ENCODE measurements at regions not wholly inside any gene's neighbourhood (a gene's known extent, or its start where the extent isn't known, plus 50 kb on each side); places are given as distances from the start of the nearest gene placed in this dataset.

- DNase-seq: no peak
- Histone ChIP-seq H3K9me2 (replicated peaks; ENCODE audit: insufficient read depth, low read length) (no peaks in the 10 kb centered on the region), H2AFZ (ENCODE audit: low read length) (no peak overlapping the region)
Measured at GRCh38 chr5:68084396-68084795, 131.2 kb upstream of the PIK3R1 start.

GRCh38 chr5:68080282-68081050, 135.1 kb upstream of the PIK3R1 start:
- no peak for DNase-seq
- Histone ChIP-seq H3K4me2 (ENCODE audit: low read depth, low read length, poor library complexity, severe bottlenecking) (no peak overlapping the region), H3K9ac (ENCODE audit: low read length) (no peak overlapping the region)

More at GRCh38 chr5:68084396-68084795, 131.2 kb upstream of the PIK3R1 start:
- H3K9ac ChIP-seq (ENCODE audit: low read length): no peak overlapping the region
- no peaks in the 10 kb centered on the region for H3K79me2 ChIP-seq (ENCODE audit: low read length)
- H3K27me3 ChIP-seq (ENCODE audit: low read length): no peaks in the 10 kb centered on the region
- H3K4me3 ChIP-seq (ENCODE audit: low read length): no peak overlapping the region
- H4K20me1 ChIP-seq (ENCODE audit: insufficient read depth, low read depth, low read length): no peaks in the 10 kb centered on the region
- no peak overlapping the region for H3K4me2 ChIP-seq (ENCODE audit: low read depth, low read length, poor library complexity, severe bottlenecking)
- H3K36me3 ChIP-seq (ENCODE audit: insufficient read depth, low read length): no peaks in the 10 kb centered on the region
- H3K9me3 ChIP-seq (ENCODE audit: low read length): no peaks in the 10 kb centered on the region
- H3K4me1 ChIP-seq (ENCODE audit: low read length): peaks cover 11% of the 10 kb centered on the region
- no peak overlapping the region for H3K27ac ChIP-seq (ENCODE audit: low read length)

GRCh38 chr5:68077349-68077894, 138.1 kb upstream of the PIK3R1 start:
- Histone ChIP-seq H3K79me2 (ENCODE audit: low read length) (no peaks in the 10 kb centered on the region), H3K27me3 (ENCODE audit: low read length) (no peaks in the 10 kb centered on the region), H3K36me3 (ENCODE audit: insufficient read depth, low read length) (no peaks in the 10 kb centered on the region), H3K4me1 (ENCODE audit: low read length) (no peaks in the 10 kb centered on the region), H3K9me2 (replicated peaks; ENCODE audit: insufficient read depth, low read length) (no peaks in the 10 kb centered on the region), H3K4me2 (ENCODE audit: low read depth, low read length, poor library complexity, severe bottlenecking) (no peak overlapping the region), H3K4me3 (ENCODE audit: low read length) (no peak overlapping the region), H3K9me3 (ENCODE audit: low read length) (no peaks in the 10 kb centered on the region), H2AFZ (ENCODE audit: low read length) (no peak overlapping the region), H4K20me1 (ENCODE audit: insufficient read depth, low read depth, low read length) (no peaks in the 10 kb centered on the region), H3K27ac (ENCODE audit: low read length) (no peak overlapping the region), H3K9ac (ENCODE audit: low read length) (no peak overlapping the region)
- no peak for DNase-seq

More at GRCh38 chr5:68080282-68081050, 135.1 kb upstream of the PIK3R1 start:
- no peaks in the 10 kb centered on the region for H3K9me3 ChIP-seq (ENCODE audit: low read length)
- H3K27ac ChIP-seq (ENCODE audit: low read length): no peak overlapping the region
- H4K20me1 ChIP-seq (ENCODE audit: insufficient read depth, low read depth, low read length): no peaks in the 10 kb centered on the region
- H3K36me3 ChIP-seq (ENCODE audit: insufficient read depth, low read length): no peaks in the 10 kb centered on the region
- no peak overlapping the region for H3K4me3 ChIP-seq (ENCODE audit: low read length)
- H3K27me3 ChIP-seq (ENCODE audit: low read length): no peaks in the 10 kb centered on the region
- no peaks in the 10 kb centered on the region for H3K4me1 ChIP-seq (ENCODE audit: low read length)
- H3K79me2 ChIP-seq (ENCODE audit: low read length): no peaks in the 10 kb centered on the region
- H3K9me2 ChIP-seq (replicated peaks; ENCODE audit: insufficient read depth, low read length): no peaks in the 10 kb centered on the region
- no peak overlapping the region for H2AFZ ChIP-seq (ENCODE audit: low read length)

- no peaks in the 10 kb centered on the region for H4K20me1 ChIP-seq (ENCODE audit: insufficient read depth, low read depth, low read length)
- H3K79me2 ChIP-seq (ENCODE audit: low read length): no peaks in the 10 kb centered on the region
- H3K9me2 ChIP-seq (replicated peaks; ENCODE audit: insufficient read depth, low read length): no peaks in the 10 kb centered on the region
- no peak overlapping the region for H3K4me3 ChIP-seq (ENCODE audit: low read length)
- H3K27me3 ChIP-seq (ENCODE audit: low read length): no peaks in the 10 kb centered on the region
- H2AFZ ChIP-seq (ENCODE audit: low read length): no peak overlapping the region
- H3K9me3 ChIP-seq (ENCODE audit: low read length): no peaks in the 10 kb centered on the region
- no peak overlapping the region for H3K27ac ChIP-seq (ENCODE audit: low read length)
- DNase-seq: no peak
- no peaks in the 10 kb centered on the region for H3K36me3 ChIP-seq (ENCODE audit: insufficient read depth, low read length)
- H3K9ac ChIP-seq (ENCODE audit: low read length): no peak overlapping the region
- no peak overlapping the region for H3K4me2 ChIP-seq (ENCODE audit: low read depth, low read length, poor library complexity, severe bottlenecking)
- no peaks in the 10 kb centered on the region for H3K4me1 ChIP-seq (ENCODE audit: low read length)
Measured at GRCh38 chr5:68074633-68075032, 140.9 kb upstream of the PIK3R1 start.

- no peaks in the 10 kb centered on the region for H3K4me1 ChIP-seq (ENCODE audit: low read length)
- no peaks in the 10 kb centered on the region for H3K9me2 ChIP-seq (replicated peaks; ENCODE audit: insufficient read depth, low read length)
- no peaks in the 10 kb centered on the region for H3K27me3 ChIP-seq (ENCODE audit: low read length)
- no peak overlapping the region for H3K4me3 ChIP-seq (ENCODE audit: low read length)
- H3K36me3 ChIP-seq (ENCODE audit: insufficient read depth, low read length): no peaks in the 10 kb centered on the region
- H3K79me2 ChIP-seq (ENCODE audit: low read length): no peaks in the 10 kb centered on the region
- H4K20me1 ChIP-seq (ENCODE audit: insufficient read depth, low read depth, low read length): no peaks in the 10 kb centered on the region
- H3K4me2 ChIP-seq (ENCODE audit: low read depth, low read length, poor library complexity, severe bottlenecking): no peak overlapping the region
- H3K9me3 ChIP-seq (ENCODE audit: low read length): no peaks in the 10 kb centered on the region
- H2AFZ ChIP-seq (ENCODE audit: low read length): no peak overlapping the region
- no peak overlapping the region for H3K9ac ChIP-seq (ENCODE audit: low read length)
- no peak overlapping the region for H3K27ac ChIP-seq (ENCODE audit: low read length)
- no peak for DNase-seq
Measured at GRCh38 chr5:68074048-68074632, 141.4 kb upstream of the PIK3R1 start.

GRCh38 chr5:68071736-68072135, 143.8 kb upstream of the PIK3R1 start:
- H3K79me2 ChIP-seq (ENCODE audit: low read length): no peaks in the 10 kb centered on the region
- H3K36me3 ChIP-seq (ENCODE audit: insufficient read depth, low read length): no peaks in the 10 kb centered on the region
- H3K4me3 ChIP-seq (ENCODE audit: low read length): no peak overlapping the region
- H3K4me1 ChIP-seq (ENCODE audit: low read length): no peaks in the 10 kb centered on the region
- H2AFZ ChIP-seq (ENCODE audit: low read length): no peak overlapping the region
- no peak overlapping the region for H3K9ac ChIP-seq (ENCODE audit: low read length)
- H3K27ac ChIP-seq (ENCODE audit: low read length): no peak overlapping the region
- H4K20me1 ChIP-seq (ENCODE audit: insufficient read depth, low read depth, low read length): no peaks in the 10 kb centered on the region
- no peak overlapping the region for H3K4me2 ChIP-seq (ENCODE audit: low read depth, low read length, poor library complexity, severe bottlenecking)
- DNase-seq: no peak
- H3K9me3 ChIP-seq (ENCODE audit: low read length): no peaks in the 10 kb centered on the region
- no peaks in the 10 kb centered on the region for H3K27me3 ChIP-seq (ENCODE audit: low read length)
- H3K9me2 ChIP-seq (replicated peaks; ENCODE audit: insufficient read depth, low read length): no peaks in the 10 kb centered on the region

- Histone ChIP-seq H3K4me3 (ENCODE audit: low read length) (no peak overlapping the region), H2AFZ (ENCODE audit: low read length) (no peak overlapping the region), H3K27ac (ENCODE audit: low read length) (no peak overlapping the region), H3K9me3 (ENCODE audit: low read length) (no peaks in the 10 kb centered on the region), H3K79me2 (ENCODE audit: low read length) (no peaks in the 10 kb centered on the region), H4K20me1 (ENCODE audit: insufficient read depth, low read depth, low read length) (no peaks in the 10 kb centered on the region), H3K9ac (ENCODE audit: low read length) (no peak overlapping the region), H3K9me2 (replicated peaks; ENCODE audit: insufficient read depth, low read length) (no peaks in the 10 kb centered on the region), H3K36me3 (ENCODE audit: insufficient read depth, low read length) (no peaks in the 10 kb centered on the region), H3K4me2 (ENCODE audit: low read depth, low read length, poor library complexity, severe bottlenecking) (no peak overlapping the region), H3K27me3 (ENCODE audit: low read length) (no peaks in the 10 kb centered on the region), H3K4me1 (ENCODE audit: low read length) (no peaks in the 10 kb centered on the region)
- no peak for DNase-seq
Measured at GRCh38 chr5:68071282-68071632, 144.3 kb upstream of the PIK3R1 start.

GRCh38 chr5:68070591-68071281, 144.8 kb upstream of the PIK3R1 start:
- no peak for DNase-seq
- H3K4me3 ChIP-seq (ENCODE audit: low read length): no peak overlapping the region

More at GRCh38 chr5:68070591-68071281, 144.8 kb upstream of the PIK3R1 start:
- Histone ChIP-seq H3K27ac (ENCODE audit: low read length) (no peak overlapping the region), H3K4me2 (ENCODE audit: low read depth, low read length, poor library complexity, severe bottlenecking) (no peak overlapping the region), H4K20me1 (ENCODE audit: insufficient read depth, low read depth, low read length) (no peaks in the 10 kb centered on the region), H3K9me2 (replicated peaks; ENCODE audit: insufficient read depth, low read length) (no peaks in the 10 kb centered on the region), H2AFZ (ENCODE audit: low read length) (no peak overlapping the region), H3K36me3 (ENCODE audit: insufficient read depth, low read length) (no peaks in the 10 kb centered on the region), H3K27me3 (ENCODE audit: low read length) (no peaks in the 10 kb centered on the region), H3K79me2 (ENCODE audit: low read length) (no peaks in the 10 kb centered on the region), H3K4me1 (ENCODE audit: low read length) (no peaks in the 10 kb centered on the region), H3K9ac (ENCODE audit: low read length) (no peak overlapping the region), H3K9me3 (ENCODE audit: low read length) (no peaks in the 10 kb centered on the region)
